Kidney epithelial cell (primary cell): ENCODE measurements at regions not wholly inside any gene's neighbourhood (a gene's known extent, or its start where the extent isn't known, plus 50 kb on each side); places are given as distances from the start of the nearest gene placed in this dataset.

Experiments used
- DNase-seq: peaks from one replicate; pipeline ENCODE4 v3.0.0-alpha.2; 2010; ENCODE audit warnings: low read depth
- H3K27me3 ChIP-seq: 2 replicates; pipeline ENCODE4 v1.6.0; 2011; ENCODE audit warnings: low read length; ENCODE audit not compliant: control insufficient read depth, insufficient read depth
- H3K36me3 ChIP-seq: 2 replicates; pipeline ENCODE4 v1.5.1; 2011; ENCODE audit warnings: low read length; ENCODE audit not compliant: control insufficient read depth, insufficient read depth
- H3K4me3 ChIP-seq: 2 replicates; pipeline ENCODE4 v1.5.1; 2011; ENCODE audit warnings: low read depth, mild to moderate bottlenecking, control low read depth, low read length
- CTCF ChIP-seq: IDR thresholded peaks from 2 replicates; pipeline ENCODE4 v1.5.1; 2011; ENCODE audit warnings: mild to moderate bottlenecking, moderate library complexity, low read length, control low read depth, inconsistent platforms; ENCODE audit not compliant: insufficient read depth, poor library complexity, severe bottlenecking

GRCh38 chr5:53276825-53277224 is 167.3 kb upstream of the MOCS2 start:
- no peak for TF ChIP-seq CTCF
- Histone ChIP-seq H3K27me3 (no peaks in the 10 kb centered on the region), H3K36me3 (no peaks in the 10 kb centered on the region), H3K4me3 (no peak overlapping the region)
- no peak for DNase-seq

- Histone ChIP-seq H3K4me3 (no peak overlapping the region), H3K36me3 (no peaks in the 10 kb centered on the region), H3K27me3 (no peaks in the 10 kb centered on the region)
- TF ChIP-seq CTCF: no peak
- no peak for DNase-seq
Measured at GRCh38 chr5:53277491-53277890, 167.9 kb upstream of the MOCS2 start.

GRCh38 chr5:53287573-53287972 is 178.0 kb upstream of the MOCS2 start:
- no peak overlapping the region for H3K4me3 ChIP-seq
- H3K36me3 ChIP-seq: no peaks in the 10 kb centered on the region
- H3K27me3 ChIP-seq: no peaks in the 10 kb centered on the region
- DNase-seq: no peak
- no peak for TF ChIP-seq CTCF

GRCh38 chr5:53288511-53288910 is 179.0 kb upstream of the MOCS2 start:
- Histone ChIP-seq H3K4me3 (no peak overlapping the region), H3K36me3 (no peaks in the 10 kb centered on the region), H3K27me3 (no peaks in the 10 kb centered on the region)
- TF ChIP-seq CTCF: no peak
- no peak for DNase-seq

- no peak for TF ChIP-seq CTCF
- Histone ChIP-seq H3K36me3 (no peaks in the 10 kb centered on the region), H3K4me3 (no peak overlapping the region), H3K27me3 (no peaks in the 10 kb centered on the region)
- DNase-seq: no peak
Measured at GRCh38 chr5:53291047-53291446, 181.5 kb upstream of the MOCS2 start.

GRCh38 chr5:53291528-53291927 is 182.0 kb upstream of the MOCS2 start:
- Histone ChIP-seq H3K36me3 (no peaks in the 10 kb centered on the region), H3K4me3 (no peak overlapping the region), H3K27me3 (no peaks in the 10 kb centered on the region)
- DNase-seq: no peak
- TF ChIP-seq CTCF: no peak
